ENCODE measurements at regions not wholly inside any gene's neighbourhood (a gene's known extent, or its start where the extent isn't known, plus 50 kb on each side); places are given as distances from the start of the nearest gene placed in this dataset.

- BruUV-seq (replicated peaks), result no TSS peak
- Histone ChIP-seq H3K23ac (ENCODE audit: low read depth, low read length) (no peak overlapping the region), H3K14ac (replicated peaks; ENCODE audit: low read depth, low read length) (no peak overlapping the region), H3K18ac (ENCODE audit: low read depth, low read length) (no peak overlapping the region), H2BK15ac (ENCODE audit: low read depth, low read length) (no peak overlapping the region), H4K91ac (ENCODE audit: insufficient read depth, low read depth, low read length) (no peak overlapping the region), H4K20me1 (ENCODE audit: insufficient read depth, low read length) (no peaks in the 10 kb centered on the region), H2AK5ac (ENCODE audit: low read depth, low read length) (no peak overlapping the region), H2BK20ac (ENCODE audit: low read depth, low read length) (no peak overlapping the region), H3K27me3 (ENCODE audit: control insufficient read depth, insufficient read depth, low read length) (no peaks in the 10 kb centered on the region), H3K9me3 (ENCODE audit: control insufficient read depth, insufficient read depth, low read length) (peaks cover 9% of the 10 kb centered on the region), H3K4ac (ENCODE audit: low read depth, low read length) (no peak overlapping the region), H2AFZ (replicated peaks; ENCODE audit: low read length, poor library complexity) (no peak overlapping the region), H4K8ac (ENCODE audit: low read depth in 2 of 2, low read length in 2 of 2) (no peak overlapping the region), H3K4me3 (ENCODE audit: insufficient read depth, low read depth, low read length) (no peak overlapping the region), H3K9me1 (ENCODE audit: insufficient read depth, low read length) (no peaks in the 10 kb centered on the region), H2AK9ac (replicated peaks; ENCODE audit: low read depth, low read length, poor library complexity) (no peak overlapping the region), H3K9ac (ENCODE audit: low read depth, low read length) (no peak overlapping the region), H2BK120ac (ENCODE audit: low read depth, low read length) (no peak overlapping the region), H3K4me2 (ENCODE audit: low read depth, low read length) (no peak overlapping the region), H3K27ac (ENCODE audit: insufficient read depth, low read length) (no peak overlapping the region), H4K5ac (ENCODE audit: low read depth, low read length) (no peak overlapping the region), H3K79me1 (ENCODE audit: low read depth in 1 of 2, low read length in 2 of 2) (no peaks in the 10 kb centered on the region), H3K4me1 (ENCODE audit: control insufficient read depth, insufficient read depth, low read length) (no peaks in the 10 kb centered on the region), H2BK5ac (ENCODE audit: low read depth, low read length, poor library complexity, severe bottlenecking) (no peak overlapping the region), H3K56ac (ENCODE audit: extremely low read depth, insufficient read depth, low read length) (no peak overlapping the region), H3K36me3 (ENCODE audit: control insufficient read depth, insufficient read depth, low read length) (no peaks in the 10 kb centered on the region)
- WGBS, 2 experiments (ENCODE audit: extremely low coverage in 2 of 2, insufficient read length in 1 of 2), result 0% methylated on average over 1 of the region's 4 CpGs; no CpG with 5 or more reads in 1 of the 2 experiments
- dilution Hi-C loops (cut with HindIII; ENCODE audit: low sequenced_read_pairs, unreplicated experiment), result no loop called here
- TF ChIP-seq NFE2L2 (IDR thresholded peaks at IDR 0.05; ENCODE audit: low read depth, low read length), result no peak
- TF ChIP-seq ELK1 (IDR thresholded peaks at IDR 0.05; ENCODE audit: borderline replicate concordance, low read depth, low read length), result no peak
- no peak for TF ChIP-seq POLR2A (IDR thresholded peaks at IDR 0.05; ENCODE audit: low read depth, low read length)
- TF ChIP-seq BHLHE40 (IDR thresholded peaks at IDR 0.05; ENCODE audit: low read depth, low read length), result no peak
- no peak for TF ChIP-seq USF2 (IDR thresholded peaks at IDR 0.05; ENCODE audit: low read depth, low read length)
- TF ChIP-seq RCOR1 (IDR thresholded peaks at IDR 0.05; ENCODE audit: insufficient replicate concordance, low read length), result no peak
- TF ChIP-seq CHD1 (IDR thresholded peaks at IDR 0.05; ENCODE audit: low read depth, low read length), result no peak
- no peak for TF ChIP-seq CEBPB (IDR thresholded peaks at IDR 0.05; ENCODE audit: low read depth, low read length)
- TF ChIP-seq MAZ (IDR thresholded peaks at IDR 0.05; ENCODE audit: borderline replicate concordance, low read depth, low read length), result no peak
- TF ChIP-seq RAD21 (IDR thresholded peaks at IDR 0.05; ENCODE audit: low read length), result no peak
- no peak for TF ChIP-seq RFX5 (IDR thresholded peaks at IDR 0.05; ENCODE audit: low read depth, low read length)
- no peak for TF ChIP-seq SMC3 (IDR thresholded peaks at IDR 0.05; ENCODE audit: low read depth, low read length)
- TF ChIP-seq MAFK (IDR thresholded peaks at IDR 0.05; ENCODE audit: low read depth, low read length), result no peak
- no peak for TF ChIP-seq CTCF (conservative IDR thresholded peaks at IDR 0.05; ENCODE audit: low read depth, low read length)
- TF ChIP-seq MXI1 (IDR thresholded peaks at IDR 0.05; ENCODE audit: borderline replicate concordance, low read depth, low read length), result no peak
- no peak for TF ChIP-seq FOS (IDR thresholded peaks at IDR 0.05; ENCODE audit: low read depth, low read length)
- CTCF ChIA-PET, result no interaction called here
- POLR2A ChIA-PET (ENCODE audit: unreplicated experiment), result no interaction called here
- DNase-seq, result no peak
- no peak for ATAC-seq (ENCODE audit: low read depth)
- in situ Hi-C loops (cut with MboI; ENCODE audit: low sequenced_read_pairs), result loop anchor here (25.0 kb wide), 1 partner anchor 89 kb away; no protein-coding TSS in a partner anchor
- intact Hi-C loops (cut with micrococcal nuclease), result no loop called here
Observed at GRCh38 chr16:5925850-5926249, 828.3 kb upstream of the EEF2KMT start.
